ENCODE measurements at regions not wholly inside any gene's neighbourhood (a gene's known extent, or its start where the extent isn't known, plus 50 kb on each side); places are given as distances from the start of the nearest gene placed in this dataset.
"Not testable (repeated sequence)": the region's sequence is repeated elsewhere in the genome, so short reads cannot be mapped to it uniquely, and the experiment has no call there.

DNA sequence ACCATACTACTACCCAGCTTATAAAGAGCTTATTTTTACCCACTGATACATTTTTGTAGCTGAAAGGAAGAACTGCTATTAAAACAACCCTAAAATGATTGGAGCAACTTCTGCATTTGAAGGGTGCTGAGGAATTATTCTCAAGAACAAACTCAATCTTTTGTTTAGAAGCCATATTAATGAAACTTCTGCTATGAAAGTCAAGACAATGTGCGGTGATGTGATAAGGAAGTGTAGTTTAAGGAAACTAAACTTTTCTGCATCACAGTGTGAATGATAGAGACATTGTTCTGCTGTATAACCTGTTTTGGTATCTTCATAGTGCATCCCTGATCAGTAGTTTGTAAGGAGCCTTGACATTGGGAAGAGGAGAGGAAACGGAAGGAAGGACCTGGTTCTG lies 408.5 kb downstream of the TMEM38B start:
- no peak for TF ChIP-seq CTCF (IDR thresholded peaks at IDR 0.05; ENCODE audit: insufficient read depth, missing control alignments)
- DNase-seq (ENCODE audit: insufficient read length, low spot score) (no peak), FAIRE-seq (no peak)

- FAIRE-seq (no peak), DNase-seq (ENCODE audit: insufficient read length, low spot score) (no peak)
- no peak for TF ChIP-seq CTCF (IDR thresholded peaks at IDR 0.05; ENCODE audit: insufficient read depth, missing control alignments)
These were observed 410.5 kb downstream of the TMEM38B start for GRCh38 chr9:106104887-106105286.

DNA sequence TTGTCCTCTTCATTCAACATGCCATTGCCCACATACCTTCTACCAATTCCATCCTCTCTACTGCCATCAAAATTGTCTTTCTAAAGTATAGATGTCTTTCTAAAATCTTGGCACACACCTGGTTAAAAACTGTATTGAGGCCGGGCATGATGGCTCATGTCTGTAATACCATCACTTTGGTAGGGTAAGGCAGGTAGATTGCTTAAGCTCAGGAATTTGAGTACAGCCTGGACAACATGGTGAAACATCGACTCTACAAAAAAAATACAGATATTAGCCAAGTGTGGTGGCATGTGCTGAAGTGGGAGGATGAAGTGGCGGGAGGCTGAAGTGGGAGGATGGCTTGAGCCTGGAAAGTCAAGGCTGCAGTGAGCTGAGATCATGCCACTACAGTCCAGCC lies 412.1 kb downstream of the TMEM38B start:
- DNase-seq (ENCODE audit: insufficient read length, low spot score) (no peak), FAIRE-seq (no peak)
- TF ChIP-seq CTCF (IDR thresholded peaks at IDR 0.05; ENCODE audit: insufficient read depth, missing control alignments): no peak

DNA sequence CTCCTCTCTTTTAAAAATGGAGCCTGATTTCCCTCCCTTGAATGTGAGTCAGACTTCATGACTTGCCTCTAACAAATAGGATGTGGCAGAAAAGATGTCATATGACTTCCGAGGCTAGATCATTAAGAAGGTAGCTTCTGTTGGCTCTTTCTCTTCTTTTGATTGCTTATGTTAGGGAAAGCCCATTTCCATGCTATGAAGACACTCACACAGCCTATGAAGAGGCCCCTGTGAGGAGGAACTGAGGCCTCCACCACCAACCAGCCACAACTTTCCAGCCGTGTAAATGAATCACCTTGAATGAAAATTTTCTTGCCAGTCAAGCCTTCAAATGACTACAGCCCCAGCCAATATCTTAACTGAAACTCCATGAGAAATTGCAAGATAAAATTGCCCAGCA lies 413.4 kb downstream of the TMEM38B start:
- FAIRE-seq (no peak), DNase-seq (ENCODE audit: insufficient read length, low spot score) (no peak)
- no peak for TF ChIP-seq CTCF (IDR thresholded peaks at IDR 0.05; ENCODE audit: insufficient read depth, missing control alignments)

- DNase-seq (ENCODE audit: insufficient read length, low spot score); FAIRE-seq: not testable (repeated sequence)
These were observed 415.4 kb downstream of the TMEM38B start for GRCh38 chr9:106109706-106110105.

- FAIRE-seq (no peak), DNase-seq (ENCODE audit: insufficient read length, low spot score) (no peak)
These were observed 416.1 kb downstream of the TMEM38B start for GRCh38 chr9:106110483-106110882.

DNA sequence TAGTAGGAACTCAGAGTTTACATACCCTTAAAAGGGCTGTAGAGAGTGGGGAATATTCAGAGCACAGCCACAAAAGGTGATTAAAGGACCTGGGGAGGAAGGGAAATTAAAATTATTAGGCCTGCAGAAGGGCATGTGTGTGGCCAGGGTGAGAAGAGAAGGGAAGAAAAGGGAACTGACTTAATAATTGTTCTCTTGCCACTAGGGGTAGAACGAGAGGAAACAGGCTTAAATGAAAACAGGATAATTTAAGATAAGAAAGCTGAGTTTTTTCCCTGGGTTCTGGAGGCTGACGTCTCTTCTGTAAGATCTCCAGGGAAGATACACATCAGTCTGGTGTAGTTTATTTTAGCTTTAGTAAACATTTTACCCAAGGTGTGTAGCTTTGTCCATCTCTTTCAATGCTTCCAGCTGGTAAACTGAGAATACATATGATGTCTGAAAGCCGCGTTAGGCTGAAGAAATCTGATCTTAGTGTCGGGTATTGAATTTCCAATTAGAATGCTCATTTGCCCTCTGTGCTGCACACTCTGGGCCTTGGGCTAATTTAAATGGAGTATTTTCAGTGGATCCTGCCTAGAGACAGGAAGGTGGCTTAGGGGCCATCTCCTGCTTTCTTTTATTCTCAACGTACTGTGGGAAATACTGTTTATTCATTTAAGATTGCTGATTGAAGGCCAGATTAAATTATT lies 416.8 kb downstream of the TMEM38B start:
- no peak for TF ChIP-seq CTCF (IDR thresholded peaks at IDR 0.05; ENCODE audit: insufficient read depth, missing control alignments)
- no peak for FAIRE-seq
- DNase-seq (ENCODE audit: insufficient read length, low spot score): no peak

More at GRCh38 chr9:106110483-106110882, 416.1 kb downstream of the TMEM38B start:
- TF ChIP-seq CTCF (IDR thresholded peaks at IDR 0.05; ENCODE audit: insufficient read depth, missing control alignments): no peak

DNA sequence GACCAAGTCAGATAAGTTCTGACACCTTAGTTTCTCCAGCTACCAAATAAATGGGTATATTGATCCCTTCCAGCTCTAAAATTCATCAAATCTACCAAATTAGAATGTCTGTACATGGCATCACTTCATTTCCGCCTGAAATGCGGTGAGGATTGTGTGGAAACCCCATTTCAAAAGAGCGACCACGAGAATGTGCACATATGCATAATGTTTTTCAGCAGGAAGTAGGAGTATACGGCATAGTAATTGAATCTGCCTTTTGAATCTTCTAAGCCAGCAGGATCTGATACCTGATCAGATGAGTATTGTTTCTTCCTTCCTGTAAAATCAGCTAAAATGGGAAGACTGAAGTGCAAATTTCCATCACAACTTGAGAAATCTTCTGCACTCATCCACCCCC lies 418.6 kb downstream of the TMEM38B start:
- FAIRE-seq (no peak), DNase-seq (ENCODE audit: insufficient read length, low spot score) (no peak)
- no peak for TF ChIP-seq CTCF (IDR thresholded peaks at IDR 0.05; ENCODE audit: insufficient read depth, missing control alignments)
